ENCODE measurements at regions not wholly inside any gene's neighbourhood (a gene's known extent, or its start where the extent isn't known, plus 50 kb on each side); places are given as distances from the start of the nearest gene placed in this dataset.

DNA sequence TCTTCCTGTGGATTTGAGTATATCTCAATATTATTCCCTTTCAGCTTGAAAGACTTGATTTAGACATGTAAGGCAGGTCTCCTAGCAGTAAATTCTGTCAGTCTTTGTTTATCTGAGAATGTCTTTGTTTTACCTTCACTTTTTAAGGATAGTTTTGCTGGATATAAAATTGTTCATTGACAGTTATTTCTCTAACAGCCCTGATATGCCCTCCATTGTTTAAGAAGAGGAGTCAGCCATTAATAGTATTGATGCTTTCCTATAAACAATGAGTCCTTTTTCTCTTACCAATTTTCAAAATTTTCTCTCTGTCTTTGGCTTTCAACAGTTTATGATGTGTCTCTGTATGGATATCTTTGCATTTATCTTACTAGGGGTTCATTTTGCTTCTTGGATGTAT, 163.5 kb upstream of the ANKRD55 start:
- peaks cover 3% of the 10 kb centered on the region; the same call in 1 of the 2 replicates for H3F3A ChIP-seq (ENCODE audit: insufficient read depth, low read depth)
- H3K27ac ChIP-seq: no peak overlapping the region
- H4K20me1 ChIP-seq (ENCODE audit: insufficient read depth): no peaks in the 10 kb centered on the region
- POLR2A ChIA-PET (ENCODE audit: unreplicated experiment): no interaction called here
- CTCF ChIA-PET: no interaction called here
- intact Hi-C loops (cut with micrococcal nuclease; ENCODE audit: unreplicated experiment): no loop called here
- peaks cover 7% of the 10 kb centered on the region for H3K9me3 ChIP-seq (ENCODE audit: insufficient read depth, low read depth)
- TF ChIP-seq, protein P1, sequence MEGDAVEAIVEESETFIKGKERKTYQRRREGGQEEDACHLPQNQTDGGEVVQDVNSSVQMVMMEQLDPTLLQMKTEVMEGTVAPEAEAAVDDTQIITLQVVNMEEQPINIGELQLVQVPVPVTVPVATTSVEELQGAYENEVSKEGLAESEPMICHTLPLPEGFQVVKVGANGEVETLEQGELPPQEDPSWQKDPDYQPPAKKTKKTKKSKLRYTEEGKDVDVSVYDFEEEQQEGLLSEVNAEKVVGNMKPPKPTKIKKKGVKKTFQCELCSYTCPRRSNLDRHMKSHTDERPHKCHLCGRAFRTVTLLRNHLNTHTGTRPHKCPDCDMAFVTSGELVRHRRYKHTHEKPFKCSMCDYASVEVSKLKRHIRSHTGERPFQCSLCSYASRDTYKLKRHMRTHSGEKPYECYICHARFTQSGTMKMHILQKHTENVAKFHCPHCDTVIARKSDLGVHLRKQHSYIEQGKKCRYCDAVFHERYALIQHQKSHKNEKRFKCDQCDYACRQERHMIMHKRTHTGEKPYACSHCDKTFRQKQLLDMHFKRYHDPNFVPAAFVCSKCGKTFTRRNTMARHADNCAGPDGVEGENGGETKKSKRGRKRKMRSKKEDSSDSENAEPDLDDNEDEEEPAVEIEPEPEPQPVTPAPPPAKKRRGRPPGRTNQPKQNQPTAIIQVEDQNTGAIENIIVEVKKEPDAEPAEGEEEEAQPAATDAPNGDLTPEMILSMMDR (conservative IDR thresholded peaks at IDR 0.05): no peak
- TF ChIP-seq EZH2 (IDR thresholded peaks at IDR 0.05; ENCODE audit: low read depth): no peak
- no peaks in the 10 kb centered on the region for H3K79me2 ChIP-seq (ENCODE audit: low read depth)
- no peaks in the 10 kb centered on the region for H3K36me3 ChIP-seq (ENCODE audit: low read depth)
- no peak overlapping the region for H3K4me3 ChIP-seq
- no peak overlapping the region for H2AFZ ChIP-seq
- H3K27me3 ChIP-seq (ENCODE audit: insufficient read depth, low read depth): no peaks in the 10 kb centered on the region
- H3K9me2 ChIP-seq (ENCODE audit: insufficient read depth): no peaks in the 10 kb centered on the region
- no TSS peak for BruUV-seq (replicated peaks)
- H3K4me2 ChIP-seq: no peak overlapping the region
- no peak for DNase-seq
- no peaks in the 10 kb centered on the region for H3K4me1 ChIP-seq (replicated peaks; ENCODE audit: insufficient read depth)

DNA sequence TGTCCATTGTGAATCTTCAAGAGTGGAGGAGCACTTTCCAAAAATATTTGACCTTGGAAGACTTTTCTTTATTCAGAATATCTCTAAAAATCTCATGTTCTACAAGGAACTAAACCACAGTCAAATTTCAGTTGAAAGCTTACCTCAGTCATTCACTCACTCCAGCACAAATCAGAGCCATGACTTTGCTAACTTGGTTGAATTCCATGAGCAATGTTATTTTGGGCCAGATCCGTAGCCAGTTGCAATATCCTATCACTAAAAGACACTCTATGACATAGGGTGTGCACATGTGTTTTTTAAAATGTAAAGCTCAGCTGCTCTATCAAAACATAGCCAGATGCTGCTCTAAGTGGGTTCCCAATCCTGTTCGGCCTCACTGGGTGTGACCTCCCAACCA, 156.1 kb upstream of the ANKRD55 start:
- Histone ChIP-seq H3K27me3 (ENCODE audit: insufficient read depth, low read depth) (no peaks in the 10 kb centered on the region), H3K9me3 (ENCODE audit: insufficient read depth, low read depth) (no peaks in the 10 kb centered on the region), H3K4me2 (no peak overlapping the region), H3K4me3 (no peak overlapping the region), H3K79me2 (ENCODE audit: low read depth) (no peaks in the 10 kb centered on the region), H4K20me1 (ENCODE audit: insufficient read depth) (no peaks in the 10 kb centered on the region), H3F3A (ENCODE audit: insufficient read depth, low read depth) (no peaks in the 10 kb centered on the region), H3K9me2 (ENCODE audit: insufficient read depth) (no peaks in the 10 kb centered on the region), H3K27ac (no peak overlapping the region), H3K4me1 (replicated peaks; ENCODE audit: insufficient read depth) (peaks cover 8% of the 10 kb centered on the region; the same call in 1 of the 2 replicates), H2AFZ (no peak overlapping the region), H3K36me3 (ENCODE audit: low read depth) (no peaks in the 10 kb centered on the region)
- TF ChIP-seq EZH2 (IDR thresholded peaks at IDR 0.05; ENCODE audit: low read depth): no peak
- TF ChIP-seq, protein P1 (conservative IDR thresholded peaks at IDR 0.05): no peak
- intact Hi-C loops (cut with micrococcal nuclease; ENCODE audit: unreplicated experiment): no loop called here
- no TSS peak for BruUV-seq (replicated peaks)
- CTCF ChIA-PET: no interaction called here
- no peak for DNase-seq
- POLR2A ChIA-PET (ENCODE audit: unreplicated experiment): no interaction called here

DNA sequence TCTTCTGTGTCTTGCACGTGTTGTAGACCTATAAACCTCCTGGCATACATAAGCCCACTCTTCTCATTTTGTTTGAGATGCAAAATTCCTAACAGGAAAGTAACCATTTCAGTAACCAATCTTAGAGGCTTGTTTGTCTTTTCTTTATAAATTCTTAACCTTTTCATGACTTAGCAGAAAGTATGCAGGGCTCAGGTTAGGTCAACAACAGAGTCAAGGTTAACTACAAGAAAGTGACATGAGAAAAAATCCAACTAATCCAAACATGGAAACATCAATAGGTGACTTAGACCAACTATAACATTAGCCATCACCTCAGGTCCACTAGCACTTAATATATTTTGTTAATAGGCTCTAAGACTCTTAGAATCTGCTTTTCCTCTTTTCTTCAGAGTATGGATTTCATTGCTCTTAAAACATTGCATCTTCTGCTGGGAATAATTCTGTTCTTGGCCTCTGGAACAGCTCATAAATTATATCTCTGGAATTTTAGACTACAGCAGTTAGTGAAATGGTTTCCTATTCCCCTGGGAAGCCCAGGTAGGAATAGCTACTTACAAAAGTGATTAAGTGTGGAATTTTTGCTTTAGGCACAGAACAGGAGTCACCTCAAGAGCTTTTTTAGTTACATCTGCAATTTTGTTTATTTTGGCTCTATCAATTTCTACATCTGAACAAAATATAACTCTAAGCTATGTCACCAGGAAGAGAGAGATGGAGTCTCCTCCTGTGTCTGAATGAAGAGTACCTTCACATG, 155.3 kb upstream of the ANKRD55 start:
- Histone ChIP-seq H3K4me3 (no peak overlapping the region), H3K27me3 (ENCODE audit: insufficient read depth, low read depth) (no peaks in the 10 kb centered on the region), H3K36me3 (ENCODE audit: low read depth) (no peaks in the 10 kb centered on the region), H2AFZ (no peak overlapping the region), H3K9me2 (ENCODE audit: insufficient read depth) (no peaks in the 10 kb centered on the region), H3K4me2 (0 out of 2 replicates have a peak overlapping the region, but pooled peaks have one; percentile 21), H3K79me2 (ENCODE audit: low read depth) (no peaks in the 10 kb centered on the region), H4K20me1 (ENCODE audit: insufficient read depth) (no peaks in the 10 kb centered on the region), H3K9me3 (ENCODE audit: insufficient read depth, low read depth) (no peaks in the 10 kb centered on the region), H3F3A (ENCODE audit: insufficient read depth, low read depth) (no peaks in the 10 kb centered on the region), H3K4me1 (replicated peaks; ENCODE audit: insufficient read depth) (peaks cover 8% of the 10 kb centered on the region; the same call in 1 of the 2 replicates), H3K27ac (peak overlapping the region; percentile 30)
- CTCF ChIA-PET: no interaction called here
- POLR2A ChIA-PET (ENCODE audit: unreplicated experiment): no interaction called here
- no peak for TF ChIP-seq EZH2 (IDR thresholded peaks at IDR 0.05; ENCODE audit: low read depth)
- TF ChIP-seq, protein P1 (conservative IDR thresholded peaks at IDR 0.05): no peak
- DNase-seq: no peak
- intact Hi-C loops (cut with micrococcal nuclease; ENCODE audit: unreplicated experiment): no loop called here
- no TSS peak for BruUV-seq (replicated peaks)

Measured in PC-9 (cell line).